ENCODE measurements at regions not wholly inside any gene's neighbourhood (a gene's known extent, or its start where the extent isn't known, plus 50 kb on each side); places are given as distances from the start of the nearest gene placed in this dataset.

DNA sequence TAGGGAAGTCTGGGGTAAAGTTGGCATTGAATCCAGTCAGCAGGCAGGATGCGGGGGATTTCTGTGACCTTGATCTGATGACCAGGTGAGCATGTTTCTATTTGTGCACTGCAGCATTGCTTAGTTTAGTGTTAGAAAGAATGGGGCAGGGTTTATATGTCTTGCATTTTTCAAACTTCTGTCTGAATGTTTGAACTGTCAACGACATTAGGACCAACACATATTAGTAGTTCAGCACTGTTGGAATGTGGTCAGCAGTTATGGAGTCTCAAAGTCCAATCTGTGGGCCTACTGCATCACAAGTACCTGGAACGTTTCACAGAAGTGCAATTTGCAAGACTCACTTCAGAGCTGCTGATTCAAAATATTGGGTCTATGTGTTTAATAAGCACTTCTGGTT is 276.6 kb upstream of the BMP2 start:
- intact Hi-C loops (cut with DNase I; ENCODE audit: low total_unique reads) = no loop called here
- Histone ChIP-seq H3K27me3 (no peaks in the 10 kb centered on the region), H3K27ac (no peak overlapping the region), H3K36me3 (no peaks in the 10 kb centered on the region), H3K9me3 (no peaks in the 10 kb centered on the region), H3K4me3 (no peak overlapping the region), H3K4me1 (no peaks in the 10 kb centered on the region)
- no peak for DNase-seq
- TF ChIP-seq, protein P1, sequence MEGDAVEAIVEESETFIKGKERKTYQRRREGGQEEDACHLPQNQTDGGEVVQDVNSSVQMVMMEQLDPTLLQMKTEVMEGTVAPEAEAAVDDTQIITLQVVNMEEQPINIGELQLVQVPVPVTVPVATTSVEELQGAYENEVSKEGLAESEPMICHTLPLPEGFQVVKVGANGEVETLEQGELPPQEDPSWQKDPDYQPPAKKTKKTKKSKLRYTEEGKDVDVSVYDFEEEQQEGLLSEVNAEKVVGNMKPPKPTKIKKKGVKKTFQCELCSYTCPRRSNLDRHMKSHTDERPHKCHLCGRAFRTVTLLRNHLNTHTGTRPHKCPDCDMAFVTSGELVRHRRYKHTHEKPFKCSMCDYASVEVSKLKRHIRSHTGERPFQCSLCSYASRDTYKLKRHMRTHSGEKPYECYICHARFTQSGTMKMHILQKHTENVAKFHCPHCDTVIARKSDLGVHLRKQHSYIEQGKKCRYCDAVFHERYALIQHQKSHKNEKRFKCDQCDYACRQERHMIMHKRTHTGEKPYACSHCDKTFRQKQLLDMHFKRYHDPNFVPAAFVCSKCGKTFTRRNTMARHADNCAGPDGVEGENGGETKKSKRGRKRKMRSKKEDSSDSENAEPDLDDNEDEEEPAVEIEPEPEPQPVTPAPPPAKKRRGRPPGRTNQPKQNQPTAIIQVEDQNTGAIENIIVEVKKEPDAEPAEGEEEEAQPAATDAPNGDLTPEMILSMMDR (IDR thresholded peaks at IDR 0.05) = no peak

- intact Hi-C loops (cut with DNase I; ENCODE audit: low total_unique reads) = no loop called here
- TF ChIP-seq, protein P1 (IDR thresholded peaks at IDR 0.05) = no peak
- H3K27ac ChIP-seq = no peak overlapping the region
- DNase-seq = no peak
- H3K4me1 ChIP-seq = no peaks in the 10 kb centered on the region
- no peaks in the 10 kb centered on the region for H3K9me3 ChIP-seq
- H3K27me3 ChIP-seq = no peaks in the 10 kb centered on the region
- H3K4me3 ChIP-seq = no peak overlapping the region
- no peaks in the 10 kb centered on the region for H3K36me3 ChIP-seq
Observed at GRCh38 chr20:6489361-6490171, 277.9 kb upstream of the BMP2 start.

DNA sequence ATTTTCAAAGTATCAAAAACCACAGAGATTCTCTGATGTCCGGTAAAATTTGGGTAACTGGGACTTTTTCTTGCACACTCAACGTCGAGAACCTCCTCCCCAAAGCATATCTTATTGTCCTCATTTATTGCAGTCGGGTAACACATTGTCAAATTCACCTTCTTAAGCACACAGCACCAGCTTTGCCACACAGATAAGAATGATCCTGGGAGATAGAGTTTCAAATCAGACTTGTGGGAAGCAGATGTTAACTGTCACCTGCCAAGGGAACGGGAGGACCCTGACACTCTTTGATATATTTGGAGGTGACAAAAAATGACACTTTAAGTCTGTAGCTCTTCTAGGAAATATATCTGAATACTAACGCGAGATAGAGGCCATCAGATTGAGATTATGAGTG is 282.1 kb upstream of the BMP2 start:
- TF ChIP-seq, protein P1 (IDR thresholded peaks at IDR 0.05) = no peak
- no peak for DNase-seq
- Histone ChIP-seq H3K4me3 (no peak overlapping the region), H3K36me3 (no peaks in the 10 kb centered on the region), H3K4me1 (no peaks in the 10 kb centered on the region), H3K9me3 (no peaks in the 10 kb centered on the region), H3K27ac (no peak overlapping the region), H3K27me3 (no peaks in the 10 kb centered on the region)
- intact Hi-C loops (cut with DNase I; ENCODE audit: low total_unique reads) = no loop called here

DNA sequence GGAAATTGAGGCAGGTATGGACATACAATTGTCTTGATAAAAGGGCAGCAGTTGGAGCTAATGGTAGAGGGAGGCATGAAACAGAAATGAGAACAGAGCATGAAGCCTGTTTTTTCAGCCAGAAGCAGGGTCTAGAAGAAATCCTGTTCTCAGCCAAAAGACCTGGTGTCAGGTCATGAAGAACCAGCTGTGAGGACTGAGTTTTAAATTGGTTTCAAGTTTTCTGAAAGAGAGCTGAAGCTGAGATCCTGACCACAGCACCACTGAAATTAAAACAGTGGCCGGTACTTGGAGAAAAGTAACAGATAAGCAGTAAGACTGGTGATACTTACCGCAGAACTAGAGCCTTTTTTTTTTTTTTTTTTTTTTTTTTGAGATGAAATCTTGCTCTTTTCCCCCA is 283.8 kb upstream of the BMP2 start:
- TF ChIP-seq, protein P1 (IDR thresholded peaks at IDR 0.05) = no peak
- no peaks in the 10 kb centered on the region for H3K4me1 ChIP-seq
- intact Hi-C loops (cut with DNase I; ENCODE audit: low total_unique reads) = no loop called here

GRCh38 chr20:6482486-6482885 is 285.0 kb upstream of the BMP2 start:
- Histone ChIP-seq H3K27me3 (no peaks in the 10 kb centered on the region), H3K27ac (no peak overlapping the region), H3K4me3 (no peak overlapping the region), H3K36me3 (no peaks in the 10 kb centered on the region), H3K9me3 (no peaks in the 10 kb centered on the region), H3K4me1 (no peaks in the 10 kb centered on the region)
- intact Hi-C loops (cut with DNase I; ENCODE audit: low total_unique reads) = no loop called here
- TF ChIP-seq, protein P1 (IDR thresholded peaks at IDR 0.05) = no peak
- no peak for DNase-seq

More for the DNA sequence above, 283.8 kb upstream of the BMP2 start:
- no peak for DNase-seq
- no peaks in the 10 kb centered on the region for H3K36me3 ChIP-seq
- no peak overlapping the region for H3K27ac ChIP-seq
- H3K4me3 ChIP-seq = no peak overlapping the region
- no peaks in the 10 kb centered on the region for H3K9me3 ChIP-seq
- no peaks in the 10 kb centered on the region for H3K27me3 ChIP-seq
